Heart right ventricle (tissue), 16 donors: ENCODE measurements at regions not wholly inside any gene's neighbourhood (a gene's known extent, or its start where the extent isn't known, plus 50 kb on each side); places are given as distances from the start of the nearest gene placed in this dataset.

Experiments used
- ATAC-seq, 8 donors: fragments of 200-7000 bp; cut with Tn5 transposase; one replicate each; pipeline ENCODE4 v1.9.1; 2020; ENCODE audit warnings: mild to moderate bottlenecking in 8 of 8, moderate library complexity in 8 of 8, moderate number of reproducible peaks in 1 of 8
- DNase-seq, 2 donors: peaks; one replicate each; pipeline ENCODE4 v3.0.0-alpha.2; 2020
- H3K27ac ChIP-seq, 10 donors: fragments of 200-600 bp; sonication (generic) in 2 of 10; one replicate each; pipeline versions ENCODE4 v1.5.0 to v1.8.0; 2020 to 2022; ENCODE audit warnings: mild to moderate bottlenecking in 3 of 10
- H3K27me3 ChIP-seq, 7 donors: fragments of 200-600 bp; one replicate each; pipeline ENCODE4 v1.8.0; 2021 to 2022; ENCODE audit warnings: mild to moderate bottlenecking in 2 of 7
- H3K36me3 ChIP-seq, 9 donors: fragments of 200-600 bp; sonication (generic) in 1 of 9; one replicate each; pipeline versions ENCODE4 v1.5.0 to v1.8.0; 2020 to 2022; ENCODE audit warnings: mild to moderate bottlenecking in 2 of 9
- H3K4me1 ChIP-seq, 9 donors: fragments of 200-600 bp; sonication (generic) in 1 of 9; one replicate each; pipeline versions ENCODE4 v1.5.0 to v1.8.0; 2020 to 2022; ENCODE audit warnings: mild to moderate bottlenecking in 4 of 9
- H3K4me3 ChIP-seq, 10 donors: fragments of 200-600 bp; sonication (generic) in 2 of 10; one replicate each; pipeline versions ENCODE4 v1.5.0 to v1.8.0; 2020 to 2022; ENCODE audit warnings: mild to moderate bottlenecking in 7 of 10, moderate library complexity in 2 of 10
- H3K9me3 ChIP-seq, 11 donors: fragments of 200-600 bp in 10 of 11; sonication (generic) in 2 of 11; one replicate each; pipeline versions ENCODE4 v1.5.0 to v1.8.0; 2013 to 2022; ENCODE audit warnings: mild to moderate bottlenecking in 2 of 11, control low read depth in 1 of 11, moderate library complexity in 1 of 11
- CTCF ChIP-seq, 9 donors: fragments of 200-600 bp; sonication (generic) in 2 of 9; IDR thresholded peaks; one replicate each; pipeline versions ENCODE4 v1.5.0 to v1.8.0; 2021 to 2022; ENCODE audit warnings: antibody characterized with exemption in 9 of 9, mild to moderate bottlenecking in 5 of 9, moderate library complexity in 1 of 9
- WGBS, 2 donors: extraction: QIAGEN DNeasy Blood & Tissue Kit; methylation state at CpG; one replicate each; pipeline ENCODE4 v1.1.7; 2013; ENCODE audit warnings: inconsistent platforms in 1 of 2; 5-methylcytosine and 5-hydroxymethylcytosine counted together
- intact Hi-C, 10 donors: fragments of 100-400 bp; cut with DNase I; formaldehyde crosslinking; loops; one replicate each; pipeline versions ENCODE4 v1.11.1 to v1.14.2; 2022
- donor health status: Arrhythmogenic right ventricular cardiomyopathy.
- donor health status: ischemic (EF 13 %, LVEDD 7.1; RV severe dilation, severe dysfunction).
- donor health status: healthy with polysubstance abuse.
- donor health status: DM: no; HTN: yes; CAD: no.
- donor health status: DM: no; HTN: no; CAD: no.
- donor health status: ischemic (EF 25% LVEDD 6.9; RV normal size, moderate dysfunction).
- donor health status: ischemic (EF 25% LVEDD 5.7; RV mildly dilated, moderate dysfunction).
- donor health status: healthy.
- donor health status: DM: yes; HTN: yes; CAD: no.
- donor health status: Ischemic cardiomyopathy.
- donor health status: ischemic (EF 35%, LVEDD 5.7; RV mildly dilated, moderate dysfunction).
- donor health status: nonischemic (EF 11% LVEDD 7.7; RV severe dilation, severe dysfunction).
- donor health status: DM: yes; HTN: yes; CAD: no.
- donor health status: PGD.
- donor health status: ischemic (EF 29% LVEDD 5.4; RV normal size, mild dysfunction).
- donor health status: nonischemic (EF 23%, LVEDD 6.1; RV moderate dilation, normal function).

GRCh38 chr5:99901972-99902371 lies 633.2 kb upstream of the FAM174A start:
- no peak overlapping the region for H3K27ac ChIP-seq
- H3K9me3 ChIP-seq, result peaks cover 0 to 7% (median 0%) of the 10 kb centered on the region in 11 donors
- DNase-seq, result no peak
- H3K36me3 ChIP-seq, result no peaks in the 10 kb centered on the region
- no peaks in the 10 kb centered on the region for H3K27me3 ChIP-seq
- ATAC-seq, result no peak
- H3K4me3 ChIP-seq, result no peak overlapping the region
- no peak for TF ChIP-seq CTCF (IDR thresholded peaks at IDR 0.05)
- H3K4me1 ChIP-seq, result no peaks in the 10 kb centered on the region
- intact Hi-C loops, result no loop called here

- DNase-seq (no peak), ATAC-seq (no peak)
- Histone ChIP-seq H3K27me3 (no peaks in the 10 kb centered on the region), H3K27ac (no peak overlapping the region), H3K4me3 (no peak overlapping the region), H3K9me3 (peaks cover 0 to 7% (median 0%) of the 10 kb centered on the region in 11 donors), H3K36me3 (no peaks in the 10 kb centered on the region), H3K4me1 (no peaks in the 10 kb centered on the region)
- no peak for TF ChIP-seq CTCF (IDR thresholded peaks at IDR 0.05)
- WGBS, 2 donors, result 71 to 76% methylated on average over 1 of the region's 1 CpG
- intact Hi-C loops, result no loop called here
These were observed 634.8 kb upstream of the FAM174A start for GRCh38 chr5:99900302-99900852.

GRCh38 chr5:99879791-99880511 lies 655.2 kb upstream of the FAM174A start:
- Histone ChIP-seq H3K36me3 (no peaks in the 10 kb centered on the region), H3K27ac (no peak overlapping the region), H3K4me3 (no peak overlapping the region), H3K9me3 (no peaks in the 10 kb centered on the region), H3K4me1 (no peaks in the 10 kb centered on the region), H3K27me3 (no peaks in the 10 kb centered on the region)
- intact Hi-C loops, result no loop called here
- ATAC-seq (no peak), DNase-seq (no peak)
- TF ChIP-seq CTCF (IDR thresholded peaks at IDR 0.05), result no peak
- WGBS, 2 donors, result 84 to 88% methylated on average over 4 of the region's 4 CpGs

GRCh38 chr5:99878830-99879229 lies 656.3 kb upstream of the FAM174A start:
- DNase-seq (no peak), ATAC-seq (no peak)
- no peaks in the 10 kb centered on the region for H3K9me3 ChIP-seq
- no peak overlapping the region for H3K27ac ChIP-seq
- H3K36me3 ChIP-seq, result no peaks in the 10 kb centered on the region
- H3K4me3 ChIP-seq, result no peak overlapping the region
- no peak for TF ChIP-seq CTCF (IDR thresholded peaks at IDR 0.05)
- no peaks in the 10 kb centered on the region for H3K4me1 ChIP-seq
- intact Hi-C loops, result no loop called here
- 78 to 82% methylated on average over 5 of the region's 5 CpGs for WGBS, 2 donors
- no peaks in the 10 kb centered on the region for H3K27me3 ChIP-seq
